ENCODE measurements at regions not wholly inside any gene's neighbourhood (a gene's known extent, or its start where the extent isn't known, plus 50 kb on each side); places are given as distances from the start of the nearest gene placed in this dataset.

DNA sequence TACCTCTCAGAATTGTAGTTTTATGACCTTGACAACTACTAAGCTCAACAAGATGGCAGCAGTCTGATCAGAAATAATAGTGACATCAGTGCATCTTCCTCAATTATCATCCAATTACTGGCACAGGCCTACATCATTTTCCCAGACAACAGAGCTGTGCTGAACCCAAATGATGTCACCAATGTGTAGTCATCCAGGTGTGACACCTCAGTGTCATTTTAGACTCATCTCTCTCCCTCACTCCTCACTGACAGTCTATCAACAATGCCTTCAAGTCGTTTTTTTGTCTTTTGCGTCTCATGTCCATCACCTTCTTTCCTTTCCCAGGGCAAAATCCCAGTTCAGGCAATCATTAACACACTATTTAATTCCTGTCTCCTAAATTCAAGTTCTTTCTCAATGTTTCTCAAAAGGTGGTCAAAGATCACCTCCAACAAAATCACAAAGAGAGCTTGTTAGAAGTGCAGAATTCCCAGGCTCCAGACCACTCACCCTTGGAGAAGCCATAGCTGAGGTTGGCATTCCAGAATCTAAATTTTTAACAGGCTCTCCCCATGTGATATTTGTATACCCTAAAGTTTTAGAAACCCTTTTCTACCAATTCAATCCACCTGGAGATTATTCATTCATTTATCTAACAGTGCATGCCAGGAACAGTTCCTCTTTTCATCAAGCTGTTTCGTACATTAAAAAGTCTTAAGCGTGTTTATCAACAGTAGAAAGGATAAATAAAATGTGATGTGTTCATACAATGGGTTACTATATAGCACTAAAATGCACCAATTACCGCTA, 125.3 kb upstream of the KLF7 start:
- DNase-seq: no peak

- DNase-seq: no peak
Observed at GRCh38 chr2:207291625-207292252, 126.0 kb upstream of the KLF7 start.

DNA sequence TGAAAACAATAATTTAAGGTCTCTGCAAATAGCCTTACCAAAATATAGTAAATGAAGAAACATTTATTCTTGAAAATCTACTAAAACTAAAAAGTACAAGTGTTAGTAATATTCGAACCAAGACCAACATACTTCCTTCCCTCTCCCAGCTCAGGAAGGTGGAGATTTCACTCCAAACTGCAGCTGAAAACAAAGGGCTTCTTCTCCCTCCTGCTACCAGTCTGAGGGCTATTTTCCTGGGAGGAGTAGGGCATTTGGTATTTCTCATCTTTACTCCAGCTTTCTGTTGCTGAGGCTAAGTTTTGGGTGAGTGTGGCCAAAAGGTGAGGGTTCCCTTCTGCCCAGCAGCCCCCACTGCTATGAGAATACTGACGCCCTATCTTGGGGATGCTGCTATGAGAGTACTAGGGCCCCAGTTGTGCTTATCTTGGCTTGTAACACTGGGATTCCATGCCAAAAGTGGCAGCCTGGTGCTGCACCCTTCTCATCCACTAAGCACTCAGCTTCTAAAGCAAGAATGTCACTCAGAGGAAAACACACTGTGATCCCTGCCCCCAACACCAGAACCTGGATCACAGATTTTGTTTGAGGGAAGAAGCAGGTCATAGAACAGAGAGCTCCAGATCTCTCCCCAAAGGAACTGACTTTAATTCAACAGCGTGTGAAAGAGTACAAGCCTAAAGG, 130.7 kb upstream of the KLF7 start:
- DNase-seq: no peak

DNA sequence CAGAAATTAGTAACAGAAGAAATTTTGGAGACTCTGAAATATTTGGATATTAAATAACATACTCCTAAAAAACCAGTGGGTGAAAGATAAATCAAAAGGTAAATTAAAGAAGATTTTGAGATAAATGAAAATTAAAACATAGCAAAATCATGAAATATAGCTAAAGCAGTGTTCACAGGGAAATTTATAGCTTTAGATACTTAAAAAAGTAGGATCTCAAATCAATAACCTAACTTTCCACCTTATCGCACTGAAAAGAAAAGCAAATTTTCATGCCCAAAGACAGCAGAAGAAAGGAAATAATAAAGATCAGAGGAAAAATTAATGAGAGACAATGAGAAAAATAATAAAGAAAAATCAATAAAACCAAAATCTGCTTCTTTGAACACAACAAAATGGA, 135.1 kb upstream of the KLF7 start:
- no peak for DNase-seq

DNA sequence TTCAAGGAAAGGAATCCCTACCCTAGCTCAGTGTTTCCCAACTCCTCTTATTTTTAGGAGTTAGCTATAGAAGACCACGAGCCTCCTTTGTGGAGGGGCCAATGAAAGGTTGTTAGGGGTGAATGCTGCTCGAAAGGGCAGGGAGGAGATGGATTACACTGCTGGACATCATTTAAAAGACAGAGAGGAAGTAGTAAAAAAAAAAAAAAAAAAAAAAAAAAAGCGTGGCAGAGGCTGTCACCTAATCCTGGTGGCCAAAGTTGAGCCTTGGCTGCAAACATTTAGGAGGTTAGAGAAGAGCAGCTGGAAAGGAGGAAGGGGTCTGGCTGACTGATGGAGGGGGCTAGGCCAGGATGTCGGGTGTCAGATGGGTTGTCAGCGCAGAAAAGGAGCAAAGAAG, 139.0 kb upstream of the KLF7 start:
- no peak for DNase-seq

DNA sequence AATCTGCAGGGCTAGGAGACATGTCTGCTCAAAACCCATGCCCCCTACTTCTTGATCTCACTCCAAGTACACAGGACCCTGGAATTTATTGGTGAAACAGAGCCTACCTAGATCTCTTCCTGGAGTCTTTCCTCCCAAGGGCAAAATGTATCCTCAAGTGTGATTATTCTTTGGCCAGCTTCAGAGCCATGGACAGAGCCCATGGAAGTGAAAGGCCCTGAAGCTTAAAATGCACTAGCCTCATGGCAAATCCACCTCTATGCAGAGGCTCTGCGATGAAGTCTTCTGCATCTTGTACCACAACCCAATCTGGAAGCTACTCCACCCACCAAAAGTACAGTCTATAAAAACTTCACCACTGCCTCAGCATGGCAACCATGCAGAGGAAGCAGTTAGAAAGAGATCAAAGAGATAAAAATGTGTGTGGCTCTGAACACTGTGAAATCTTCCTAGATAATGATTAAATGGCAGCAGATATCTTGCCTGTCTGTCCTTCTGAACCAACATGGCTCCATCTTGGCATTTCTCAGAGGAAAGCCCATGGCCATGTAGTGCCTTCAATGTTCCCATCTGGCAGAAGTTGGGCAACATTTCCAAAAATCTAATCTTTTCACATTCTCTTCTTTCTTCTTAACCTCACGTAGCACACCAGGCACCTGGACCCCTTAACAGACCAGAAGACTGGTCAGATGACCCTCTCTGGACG, 142.9 kb upstream of the KLF7 start:
- no peak for DNase-seq

- peak; percentile 51 for DNase-seq
Observed at GRCh38 chr2:207311316-207312005, 145.7 kb upstream of the KLF7 start.

- DNase-seq: no peak
Observed at GRCh38 chr2:207312006-207312356, 146.2 kb upstream of the KLF7 start.

- no peak for DNase-seq
Observed at GRCh38 chr2:207313947-207314346, 148.2 kb upstream of the KLF7 start.

GRCh38 chr2:207315131-207315530, 149.4 kb upstream of the KLF7 start:
- DNase-seq: no peak

- DNase-seq: no peak
Observed at GRCh38 chr2:207316484-207316883, 150.7 kb upstream of the KLF7 start.

DNA sequence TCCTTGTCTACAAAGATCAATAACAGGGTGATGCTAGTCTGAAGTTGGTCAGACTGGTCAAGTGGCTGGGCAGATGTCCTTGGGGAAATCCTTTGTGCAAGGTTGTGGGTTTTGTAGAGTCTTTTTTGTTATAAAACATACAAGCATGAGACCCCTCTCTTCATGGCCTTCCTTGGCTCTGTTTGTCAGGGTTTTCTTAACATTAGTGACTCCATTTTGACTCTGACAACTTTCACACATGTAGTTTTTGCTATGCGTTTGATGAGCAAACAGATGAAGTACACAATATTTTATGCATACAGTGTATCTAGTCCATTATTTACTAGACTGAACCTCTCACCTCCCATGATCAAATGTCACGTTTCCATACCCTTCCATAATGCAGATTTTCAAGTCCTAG, 151.2 kb upstream of the KLF7 start:
- no peak for DNase-seq

- no peak for DNase-seq
Observed at GRCh38 chr2:207317378-207317984, 151.7 kb upstream of the KLF7 start.

DNA sequence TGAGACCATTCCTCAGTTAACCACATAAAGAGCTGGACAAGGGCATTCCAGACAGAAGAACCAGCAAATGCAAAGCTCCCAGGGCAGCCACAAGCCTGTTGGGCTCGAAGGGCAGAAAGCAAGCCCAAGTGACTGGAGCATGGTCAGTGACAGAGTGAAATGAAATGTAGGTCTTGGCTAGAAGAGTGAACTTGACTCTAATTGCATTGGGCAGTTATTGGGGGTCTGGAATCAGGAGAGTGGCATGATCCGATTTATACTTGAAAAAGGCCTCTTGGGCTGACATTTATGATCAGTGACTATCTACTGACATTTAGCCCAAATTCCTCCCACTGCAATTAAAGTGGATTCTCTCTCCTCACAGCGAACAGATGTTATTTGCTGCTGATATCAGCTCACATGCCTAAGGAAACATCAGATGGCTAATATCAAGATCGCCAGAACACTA, 152.5 kb upstream of the KLF7 start:
- peak; percentile 50 for DNase-seq

GRCh38 chr2:207319316-207319715, 153.6 kb upstream of the KLF7 start:
- no peak for DNase-seq

DNA sequence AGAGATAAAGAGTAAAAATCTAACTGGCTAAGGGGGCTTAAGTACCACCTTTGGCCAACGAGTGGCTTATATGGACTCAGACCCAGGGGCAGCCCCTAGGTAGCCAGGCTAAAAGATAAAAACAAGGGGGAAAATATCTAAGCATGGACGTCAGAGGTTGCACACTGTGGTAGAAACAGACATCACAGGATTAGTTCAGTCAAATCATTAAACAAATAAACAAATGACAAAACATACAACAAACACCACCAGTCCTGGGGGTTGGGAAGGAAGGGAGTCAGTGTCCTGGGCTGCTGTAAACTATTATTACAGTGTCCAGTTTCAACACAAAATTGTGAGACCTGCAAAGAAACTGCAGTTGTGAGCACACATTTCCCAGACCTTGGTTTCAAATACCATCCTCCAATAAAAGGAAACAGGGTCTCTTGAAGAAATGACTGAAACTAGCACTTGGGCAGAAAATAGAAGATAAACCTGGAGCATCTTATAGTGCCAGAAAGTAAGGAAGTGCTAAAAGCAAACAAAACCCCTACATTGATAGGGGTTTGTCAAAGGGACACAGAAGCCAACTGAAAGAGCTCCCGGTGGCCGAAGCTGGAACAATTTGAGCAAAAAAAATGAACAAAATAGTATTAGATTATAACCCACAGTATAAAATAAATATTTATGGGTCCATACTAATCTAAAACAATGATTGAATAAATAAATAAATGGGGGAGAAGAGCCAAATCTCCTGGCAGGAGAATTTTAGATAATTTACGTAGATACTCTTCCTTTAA, 154.8 kb upstream of the KLF7 start:
- no peak for DNase-seq

DNA sequence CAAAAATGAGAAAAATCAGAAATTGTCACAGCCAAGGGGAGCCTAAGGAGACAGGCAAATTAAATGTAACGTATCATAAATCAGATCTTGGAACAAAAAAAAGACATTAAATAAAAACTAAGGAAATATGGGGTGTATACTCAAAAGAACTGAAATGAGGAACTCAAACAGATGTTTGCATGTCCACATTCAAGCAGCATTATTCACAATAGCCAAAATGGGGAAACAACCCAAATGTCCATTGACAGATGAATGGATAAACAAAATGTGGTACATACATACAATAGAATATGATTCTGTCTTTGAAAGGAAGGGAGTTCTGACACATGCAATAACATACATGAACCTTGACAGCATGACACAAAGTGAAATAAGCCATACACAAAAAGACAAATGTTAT, 155.8 kb upstream of the KLF7 start:
- DNase-seq: no peak

DNA sequence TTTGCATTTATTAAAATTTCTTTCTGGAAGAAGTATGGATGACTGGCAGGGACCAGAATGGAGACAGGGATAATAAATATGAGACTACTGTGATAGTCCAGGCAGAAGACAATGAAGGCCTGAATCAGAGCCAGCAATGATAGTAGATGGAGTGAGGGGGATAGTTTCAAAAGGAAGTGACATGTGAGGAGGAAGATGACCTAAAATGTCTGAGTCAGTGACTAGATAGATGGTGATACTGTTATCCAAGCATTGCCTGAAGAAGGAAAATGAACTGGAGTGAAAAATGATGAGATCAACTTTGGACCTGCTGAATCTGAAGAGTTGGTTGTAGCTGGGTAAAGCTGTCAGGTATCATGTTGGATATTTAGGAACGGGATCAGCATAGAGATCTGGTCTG, 158.3 kb upstream of the KLF7 start:
- no peak for DNase-seq

GRCh38 chr2:207327513-207327912, 161.8 kb upstream of the KLF7 start:
- DNase-seq: no peak

- DNase-seq: no peak
Observed at GRCh38 chr2:207328944-207329386, 163.2 kb upstream of the KLF7 start.

- peak; percentile 42 for DNase-seq
Observed at GRCh38 chr2:207330912-207331311, 165.2 kb upstream of the KLF7 start.

DNA sequence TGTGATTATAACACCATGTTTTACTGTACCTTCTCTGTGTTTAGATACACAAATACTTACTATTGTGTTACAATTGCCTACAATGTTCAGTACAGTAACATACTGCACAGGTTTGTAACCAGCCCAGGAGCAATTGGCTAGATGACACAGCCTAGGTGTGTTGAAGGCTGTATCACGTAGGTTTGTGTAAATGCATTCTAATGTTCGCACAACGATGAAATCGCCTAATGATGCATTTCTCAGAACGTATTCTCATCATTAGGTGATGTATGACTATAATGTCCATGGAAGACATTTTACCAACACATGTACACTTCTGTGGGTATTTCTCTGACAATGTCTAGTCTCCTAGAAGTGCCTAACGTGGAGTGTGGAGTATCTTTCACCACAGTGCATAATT, 165.9 kb upstream of the KLF7 start:
- DNase-seq: no peak

Measured in eye (tissue), 1 donor.